Activated CD4-positive, alpha-beta T cell treated with anti-CD3 and anti-CD28 coated beads, Interleukin-2, Interleukin-4, amounts not matched to agents 100 ng/mL and 50 ng/mL, durations not matched to agents 16 hours and 8 hours (primary cell): ENCODE measurements at regions not wholly inside any gene's neighbourhood (a gene's known extent, or its start where the extent isn't known, plus 50 kb on each side); places are given as distances from the start of the nearest gene placed in this dataset.

ENCODE experiments used
- DNase-seq: peaks from one replicate; pipeline ENCODE4 v3.0.0-alpha.2; 2020; ENCODE audit warnings: low spot score

DNA sequence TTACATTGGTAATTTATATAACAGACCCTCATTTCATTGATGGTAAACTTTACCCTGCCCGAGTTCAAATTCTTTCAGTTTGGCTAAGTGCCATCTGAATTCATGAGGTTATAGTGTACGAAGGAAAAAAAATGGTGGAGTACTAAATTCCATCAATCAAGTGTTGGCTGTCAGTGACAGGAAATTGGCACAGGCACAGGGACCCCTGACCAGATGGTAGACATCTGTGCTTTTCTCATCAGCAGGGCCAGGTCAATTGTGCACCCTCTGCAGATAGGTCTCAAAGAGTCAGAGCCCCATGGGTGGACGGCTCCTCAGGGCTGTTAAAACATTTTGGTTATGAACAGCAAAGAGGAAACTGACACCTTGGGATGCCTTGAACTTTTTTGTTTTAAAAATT is 439.2 kb downstream of the SETBP1 start:
- no peak for DNase-seq

DNA sequence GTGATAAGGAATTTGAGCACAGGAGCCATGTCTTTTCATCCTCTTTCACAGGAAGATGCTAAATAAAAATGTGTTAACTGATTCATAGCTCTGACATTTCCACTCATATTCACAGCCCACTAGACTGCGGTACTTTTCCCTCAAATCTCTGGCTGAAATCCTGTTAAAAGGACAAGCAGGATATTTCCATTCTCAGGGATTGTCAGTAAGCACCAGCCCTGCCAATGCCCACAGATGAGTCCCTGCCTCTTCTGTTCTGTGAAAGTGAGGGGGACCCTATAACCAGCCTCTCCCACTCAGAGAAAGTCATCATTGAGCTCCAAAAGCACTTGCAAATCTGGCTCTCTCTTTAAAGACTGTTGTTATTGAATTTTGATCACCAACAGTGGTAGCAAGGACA is 440.5 kb downstream of the SETBP1 start:
- DNase-seq = no peak

DNA sequence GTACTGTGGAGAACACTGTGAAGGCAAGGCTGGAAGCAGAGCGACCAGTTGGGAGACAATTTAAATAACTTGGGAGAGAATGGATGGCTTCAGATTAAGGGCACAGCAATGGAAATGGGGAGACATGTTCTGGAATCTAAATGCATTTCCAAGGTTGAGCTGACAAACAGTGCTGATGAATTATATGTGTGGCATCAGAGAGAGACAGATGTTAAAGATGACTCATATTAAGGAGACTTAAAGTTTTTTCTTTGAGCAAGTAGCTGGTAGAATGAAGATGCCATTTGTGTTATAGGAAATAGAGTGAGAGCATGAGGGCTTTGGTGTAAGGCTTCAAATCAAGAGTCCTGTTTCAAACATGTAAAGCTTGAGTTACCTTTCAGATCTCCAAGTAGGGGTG is 441.8 kb downstream of the SETBP1 start:
- DNase-seq = no peak

DNA sequence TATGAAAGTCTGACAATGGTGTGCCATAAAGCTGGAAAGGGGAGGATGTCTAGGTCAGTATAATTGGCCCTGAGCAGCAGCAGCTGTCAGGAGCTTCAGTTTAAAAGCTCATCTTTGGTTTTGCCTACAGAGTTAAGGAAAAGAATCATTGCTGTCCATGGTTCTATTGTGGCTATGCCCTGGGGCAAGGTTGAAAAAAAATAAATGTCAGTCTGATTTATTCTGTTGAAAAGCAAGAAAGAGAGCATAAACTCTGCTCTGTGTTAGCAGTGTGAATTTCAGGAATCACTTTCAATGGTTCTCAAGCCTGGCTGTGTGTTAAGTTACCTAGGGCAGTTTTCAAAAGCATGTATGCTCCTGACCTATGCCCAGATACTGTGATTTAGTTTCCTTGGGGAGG is 446.7 kb downstream of the SETBP1 start:
- no peak for DNase-seq

DNA sequence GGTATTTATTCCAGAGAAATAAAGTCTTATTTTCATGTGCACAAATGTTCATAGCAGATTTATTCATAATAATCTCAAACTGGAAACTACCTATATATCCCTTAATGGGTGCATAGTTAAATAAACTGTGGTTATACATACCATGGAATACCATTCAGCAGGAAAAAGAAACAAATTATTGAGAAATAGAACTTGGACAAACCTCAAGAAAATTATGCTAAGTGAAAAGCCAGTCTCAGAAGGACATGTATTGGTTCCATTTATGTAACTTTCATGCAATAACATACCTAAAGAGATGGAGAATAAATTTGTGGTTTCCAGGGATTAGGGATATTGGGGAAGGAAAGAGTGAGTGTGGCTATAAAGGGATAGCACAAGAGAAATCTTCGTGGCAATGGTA is 452.6 kb downstream of the SETBP1 start:
- no peak for DNase-seq

DNA sequence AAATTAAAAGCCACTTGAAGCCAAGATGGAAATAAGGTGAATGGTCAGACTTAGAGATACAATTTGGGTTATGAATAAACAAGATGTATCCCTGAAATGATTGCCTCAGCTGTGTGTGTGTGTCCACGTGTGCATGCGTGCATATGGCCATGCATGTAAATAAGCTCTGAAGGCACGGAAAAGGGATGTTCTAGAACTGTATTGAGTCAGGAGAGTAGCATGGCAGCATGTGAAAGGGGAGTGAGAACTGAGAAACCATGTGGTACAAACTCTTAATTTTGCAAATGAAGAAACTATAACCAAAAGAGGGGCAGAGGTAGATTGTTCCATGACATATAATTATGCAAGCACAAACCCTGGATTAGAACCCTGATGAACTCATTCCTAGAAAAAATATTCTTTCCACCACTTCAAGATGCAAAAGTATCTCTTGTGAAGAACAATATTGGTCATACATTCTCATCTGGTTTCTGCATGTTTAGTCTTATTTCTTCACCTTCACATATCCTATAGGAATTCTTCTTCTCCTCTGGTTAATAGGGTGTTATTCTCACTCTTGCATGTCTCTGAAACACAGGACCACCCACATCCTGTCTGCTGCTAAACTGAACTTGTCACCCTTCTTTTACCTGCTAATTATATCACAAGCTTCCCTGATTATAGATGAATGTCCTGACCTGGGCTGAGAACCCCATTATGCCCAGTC is 455.8 kb downstream of the SETBP1 start:
- DNase-seq = no peak

DNA sequence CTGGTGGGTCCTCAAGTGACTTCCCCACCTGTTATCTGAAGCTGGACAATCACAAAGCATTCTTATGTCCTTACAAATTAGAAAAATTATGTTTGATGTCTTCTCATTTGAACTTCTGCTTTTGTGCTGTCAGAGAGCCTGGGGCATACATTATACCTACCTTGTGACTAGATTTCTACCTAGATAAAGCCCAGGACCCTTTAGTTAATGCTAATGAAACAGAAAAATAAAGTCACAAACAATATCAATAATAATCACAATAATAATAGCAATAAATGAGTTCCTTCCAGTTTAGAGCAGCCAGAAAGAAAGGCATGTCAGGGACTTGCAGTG is 456.4 kb downstream of the SETBP1 start:
- DNase-seq = no peak

DNA sequence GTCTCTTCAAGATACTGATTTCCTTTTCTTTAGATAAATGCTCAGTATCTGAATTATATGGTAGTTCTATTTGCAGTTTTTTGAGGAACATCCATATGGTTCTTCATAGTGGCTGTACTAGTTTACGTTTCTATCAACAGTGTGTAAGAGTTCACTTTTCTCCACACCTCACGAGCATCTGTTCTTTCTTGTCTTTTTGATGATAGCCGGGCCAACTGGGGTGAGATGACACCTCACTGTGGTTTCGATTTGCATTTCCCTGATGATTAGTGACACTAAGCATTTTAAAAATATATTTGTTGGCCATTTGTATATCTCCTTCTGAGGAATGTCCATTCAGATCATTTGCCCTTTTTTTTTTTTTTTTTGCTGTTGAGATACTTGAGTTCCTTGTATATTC is 458.8 kb downstream of the SETBP1 start:
- DNase-seq = no peak

DNA sequence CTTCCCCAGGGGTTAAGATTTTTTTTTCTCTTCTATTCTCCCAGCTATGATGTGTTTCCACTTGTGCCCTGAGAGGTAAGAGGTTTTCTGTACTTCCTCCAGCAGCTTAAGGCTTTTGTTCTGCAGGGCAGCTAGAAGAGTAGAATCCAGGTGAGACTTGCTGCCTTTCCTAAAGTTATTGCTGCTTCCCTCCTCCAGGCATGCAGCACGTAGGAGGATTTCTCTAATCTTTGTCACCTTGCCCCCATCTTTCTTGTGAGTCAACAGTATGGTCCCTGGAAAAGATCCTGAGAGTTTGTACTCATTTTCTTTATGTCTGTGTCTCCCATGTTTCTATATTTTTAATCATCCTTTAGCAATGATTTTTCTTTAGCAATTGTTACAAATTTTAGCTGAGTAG is 462.2 kb downstream of the SETBP1 start:
- DNase-seq = no peak

DNA sequence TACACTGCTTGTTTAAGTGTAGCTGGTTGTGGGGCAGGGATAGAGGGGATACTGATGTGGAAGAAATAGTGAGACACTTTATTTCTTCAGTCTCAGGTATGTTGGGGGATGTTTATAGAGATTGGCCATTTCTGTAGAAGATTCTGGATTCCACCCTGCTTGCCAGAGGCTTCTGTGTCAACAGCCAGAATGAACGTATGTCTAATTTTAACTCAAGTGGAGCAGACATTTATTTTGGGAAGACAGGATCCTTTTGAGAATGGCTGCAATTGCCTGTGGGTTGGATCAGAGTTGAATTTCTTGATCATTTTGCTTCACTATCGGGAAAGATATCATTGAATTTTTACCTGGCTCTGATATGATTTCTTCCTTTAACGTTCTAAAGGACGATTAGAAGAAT is 465.6 kb upstream of the SLC14A2 start:
- DNase-seq = no peak

DNA sequence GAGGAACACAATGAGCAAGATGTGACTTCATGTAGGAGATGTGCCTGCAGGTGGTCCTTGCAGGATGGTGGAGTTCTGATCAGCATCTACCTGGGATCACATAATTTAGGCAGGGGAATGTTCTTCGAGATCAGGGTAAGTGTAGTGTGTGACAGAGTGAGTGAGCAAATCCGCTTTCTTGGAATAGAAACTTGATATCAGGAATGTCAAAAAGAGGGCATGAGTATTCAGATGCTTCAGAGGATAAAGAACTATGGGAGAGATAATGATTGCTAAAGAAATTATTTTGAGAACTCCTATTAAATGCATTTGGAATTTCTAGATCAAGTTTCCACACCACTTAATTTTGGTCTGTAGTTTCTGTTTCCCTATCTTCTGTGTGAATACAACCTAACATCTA is 463.6 kb upstream of the SLC14A2 start:
- no peak for DNase-seq

DNA sequence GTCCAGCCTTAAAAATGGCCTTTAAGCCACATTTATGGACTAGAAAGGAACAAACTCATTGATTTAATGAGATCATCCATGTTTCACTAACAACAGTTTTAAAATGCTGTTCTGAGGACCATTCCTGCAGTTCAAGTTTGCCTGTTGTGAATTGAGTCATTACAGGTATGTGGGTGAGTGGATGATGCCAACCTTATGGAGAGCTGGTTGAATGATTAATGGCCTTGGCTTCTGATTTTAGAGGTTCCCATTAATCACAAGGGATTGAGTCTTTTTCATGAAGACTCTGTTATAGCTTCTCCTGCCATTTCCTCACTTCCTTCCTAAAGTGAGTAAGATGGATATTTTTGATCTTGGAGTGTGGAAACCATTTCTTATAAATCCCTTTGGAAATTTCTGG is 459.8 kb upstream of the SLC14A2 start:
- DNase-seq = no peak

DNA sequence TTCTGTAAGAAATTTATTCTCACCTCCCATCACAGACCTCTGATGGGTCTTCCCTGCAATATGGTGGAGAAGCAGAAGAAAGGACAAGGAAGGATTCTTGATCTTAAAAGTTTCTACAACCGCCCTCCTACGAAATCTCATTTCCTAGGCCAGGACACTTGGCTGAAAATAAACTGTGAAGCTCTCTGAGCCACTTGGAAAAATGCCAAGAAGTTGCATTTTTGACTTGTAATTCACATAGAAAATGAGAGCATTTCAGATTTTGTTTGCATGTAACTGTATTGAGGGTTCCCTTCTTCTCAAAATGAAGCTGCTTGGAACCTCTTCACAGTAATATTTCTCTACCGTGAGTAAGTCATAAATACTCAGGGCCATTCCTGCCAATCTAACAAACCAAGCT is 458.3 kb upstream of the SLC14A2 start:
- no peak for DNase-seq

DNA sequence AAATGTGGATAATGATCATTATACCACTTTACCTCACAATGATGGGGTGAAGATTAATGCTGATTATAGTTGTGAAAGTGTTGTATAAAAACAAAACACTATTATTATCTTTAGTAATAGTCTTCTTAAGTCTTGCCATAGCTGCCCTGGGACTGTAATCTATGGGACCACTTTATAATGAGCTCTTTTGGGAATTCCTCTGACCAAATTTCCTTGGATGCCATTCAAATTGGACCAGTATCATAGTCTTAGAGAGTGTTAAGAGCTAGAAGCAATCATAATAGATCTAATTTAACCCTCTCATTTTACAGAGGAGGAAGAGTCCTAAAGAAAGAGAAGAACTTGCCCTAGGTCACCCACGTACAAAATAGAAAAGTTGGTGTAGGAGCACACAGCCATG is 457.7 kb upstream of the SLC14A2 start:
- DNase-seq = no peak

DNA sequence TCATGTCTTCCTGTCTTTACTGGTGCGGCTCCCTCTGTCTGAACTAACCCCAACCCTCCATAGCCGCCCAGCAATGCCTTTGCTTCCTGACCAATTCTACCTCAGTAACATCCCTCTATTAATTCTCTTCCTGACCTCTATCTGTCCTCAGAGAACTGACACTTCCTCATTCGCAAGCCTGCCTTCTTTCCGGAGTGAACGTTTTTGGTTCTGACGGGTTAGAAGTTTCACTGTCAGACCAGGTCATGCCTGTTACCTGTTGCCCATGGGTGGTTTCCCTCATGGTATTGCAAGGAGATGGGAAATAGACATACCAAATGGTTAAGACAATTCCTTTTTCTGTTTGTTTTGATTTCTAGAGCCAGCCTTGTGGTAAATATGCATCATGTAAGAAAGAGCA is 453.4 kb upstream of the SLC14A2 start:
- no peak for DNase-seq

DNA sequence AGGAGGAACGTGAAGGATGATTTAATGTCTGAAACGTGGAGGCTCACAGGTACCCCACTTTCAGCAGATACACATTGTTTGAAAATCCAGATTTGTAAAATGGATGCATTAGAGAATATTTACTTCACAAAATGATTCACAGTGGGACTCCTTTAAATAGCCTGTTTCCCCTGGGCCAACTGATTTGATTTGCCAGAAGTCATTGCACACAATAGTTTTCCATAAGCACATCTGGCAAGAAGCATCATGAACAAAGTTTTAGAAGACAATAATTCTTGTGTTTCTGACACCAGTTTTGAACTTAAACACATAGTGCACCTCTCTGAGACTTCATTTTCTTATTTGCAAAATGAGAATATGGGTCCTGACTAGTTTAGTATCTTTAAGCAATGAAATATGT is 451.4 kb upstream of the SLC14A2 start:
- DNase-seq = no peak

DNA sequence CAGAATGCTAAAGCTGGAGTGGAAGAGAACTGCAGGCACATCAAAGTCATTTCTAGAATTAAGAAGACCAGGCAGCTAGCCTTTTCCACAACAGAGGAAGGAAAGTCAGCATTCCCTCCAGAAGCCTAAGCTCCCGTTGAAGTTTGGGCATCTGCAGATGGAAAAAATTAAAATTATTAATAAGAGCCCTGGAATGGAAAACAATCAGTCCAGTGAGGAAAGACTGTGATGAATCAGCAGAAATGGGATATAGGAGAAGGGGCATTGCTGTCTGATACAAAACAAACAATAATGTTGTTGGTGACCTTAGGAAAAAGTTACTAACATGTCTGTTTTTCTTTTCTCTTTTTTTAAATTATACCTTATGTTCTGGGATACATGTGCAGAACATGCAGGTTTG is 450.7 kb upstream of the SLC14A2 start:
- no peak for DNase-seq

DNA sequence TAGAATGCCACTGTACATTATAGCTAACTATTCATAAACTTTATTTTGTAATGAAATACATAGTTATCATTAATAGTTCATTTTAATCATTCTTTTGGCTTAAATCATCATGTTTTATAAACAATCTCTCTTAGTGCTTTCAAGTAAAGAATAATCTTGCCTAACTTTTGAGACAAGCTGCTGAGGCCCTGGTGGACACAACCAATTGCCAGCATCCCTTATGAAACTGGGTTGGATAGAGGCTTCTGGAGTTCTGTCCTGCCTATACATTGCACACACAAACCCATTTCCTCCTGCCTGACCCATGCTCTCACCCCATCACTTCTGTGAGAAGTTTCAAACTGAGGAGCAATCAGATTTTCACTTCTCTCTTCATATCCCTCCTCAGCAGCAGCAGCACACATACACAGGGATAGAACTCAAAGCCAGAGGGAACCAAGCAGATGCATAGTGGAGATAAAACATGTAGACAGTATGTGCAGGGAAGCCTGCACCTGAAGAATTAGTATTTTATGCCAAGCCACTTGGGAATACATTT is 450.0 kb upstream of the SLC14A2 start:
- DNase-seq = no peak

DNA sequence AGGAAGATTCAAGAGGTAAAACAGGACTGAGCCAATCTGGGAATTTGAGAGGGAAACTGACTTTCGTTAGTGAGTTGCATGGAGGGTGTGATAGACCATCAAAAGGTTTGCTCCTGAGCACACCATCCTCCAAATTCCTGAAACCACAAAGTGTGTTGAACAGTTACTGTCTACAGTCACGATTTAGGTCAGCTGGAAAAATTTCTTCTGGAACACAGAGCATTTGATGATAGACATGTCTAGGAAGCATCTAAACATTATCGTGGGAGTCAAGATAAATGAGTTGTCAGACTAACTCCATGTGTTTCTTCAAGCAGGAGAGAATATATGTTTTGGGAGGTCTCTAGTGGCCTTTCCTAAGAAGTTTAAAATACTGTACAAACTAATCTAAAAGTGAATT is 449.4 kb upstream of the SLC14A2 start:
- no peak for DNase-seq

DNA sequence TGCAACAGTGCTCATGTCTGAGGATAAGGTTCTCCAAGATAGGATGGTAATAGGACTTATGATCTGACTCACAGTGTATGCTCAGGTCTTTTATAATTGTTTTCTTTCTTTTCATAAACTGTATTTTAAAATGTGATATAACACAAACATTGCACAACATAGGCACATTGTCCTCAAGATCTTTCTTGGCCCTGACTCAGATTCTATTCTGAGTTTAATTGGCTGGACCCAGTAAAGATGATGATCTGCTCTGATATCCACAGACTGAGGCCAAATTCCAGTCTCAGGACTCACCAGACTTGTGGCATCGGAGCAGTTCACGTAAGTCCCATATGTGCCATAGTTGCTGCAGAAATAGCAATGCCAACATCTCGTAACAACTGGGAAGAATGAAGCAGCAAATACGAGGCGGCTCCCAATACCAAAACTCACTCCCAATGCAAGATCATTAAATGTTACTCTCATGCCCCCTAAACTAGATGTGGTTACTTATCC is 448.9 kb upstream of the SLC14A2 start:
- DNase-seq = no peak

DNA sequence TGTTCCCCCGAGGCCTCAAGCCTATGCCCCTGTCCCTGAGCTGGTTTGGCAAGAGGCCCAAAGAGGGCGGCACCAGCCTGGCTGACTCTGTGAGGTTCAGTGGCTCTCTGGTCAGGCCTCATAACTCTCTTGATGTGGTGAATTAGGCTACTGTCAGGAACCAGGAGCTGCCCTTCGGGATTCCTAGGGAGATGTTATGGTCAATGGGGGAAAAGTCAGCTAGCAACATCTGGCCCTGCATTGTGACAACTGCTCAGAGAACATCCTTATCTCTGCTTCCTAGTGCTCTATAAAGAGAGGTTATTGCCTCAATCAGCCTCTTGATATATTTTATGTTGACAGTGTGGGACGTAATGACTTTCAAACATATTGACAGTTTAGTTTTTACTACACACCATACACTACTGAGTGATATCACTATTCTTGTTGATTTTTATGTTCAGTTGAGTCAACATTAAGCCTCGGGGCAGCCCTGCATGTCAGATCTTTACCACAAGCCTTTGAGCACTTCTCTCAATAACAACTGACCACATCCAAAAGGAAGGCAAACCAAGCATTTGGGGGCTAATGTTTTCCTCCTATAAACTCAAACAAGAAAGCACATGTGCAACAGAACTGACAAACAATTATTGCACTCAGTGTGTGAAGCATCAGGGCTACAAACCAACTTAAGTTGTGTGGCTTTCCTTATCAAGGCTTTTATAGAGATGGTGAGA is 448.3 kb upstream of the SLC14A2 start:
- DNase-seq = no peak

DNA sequence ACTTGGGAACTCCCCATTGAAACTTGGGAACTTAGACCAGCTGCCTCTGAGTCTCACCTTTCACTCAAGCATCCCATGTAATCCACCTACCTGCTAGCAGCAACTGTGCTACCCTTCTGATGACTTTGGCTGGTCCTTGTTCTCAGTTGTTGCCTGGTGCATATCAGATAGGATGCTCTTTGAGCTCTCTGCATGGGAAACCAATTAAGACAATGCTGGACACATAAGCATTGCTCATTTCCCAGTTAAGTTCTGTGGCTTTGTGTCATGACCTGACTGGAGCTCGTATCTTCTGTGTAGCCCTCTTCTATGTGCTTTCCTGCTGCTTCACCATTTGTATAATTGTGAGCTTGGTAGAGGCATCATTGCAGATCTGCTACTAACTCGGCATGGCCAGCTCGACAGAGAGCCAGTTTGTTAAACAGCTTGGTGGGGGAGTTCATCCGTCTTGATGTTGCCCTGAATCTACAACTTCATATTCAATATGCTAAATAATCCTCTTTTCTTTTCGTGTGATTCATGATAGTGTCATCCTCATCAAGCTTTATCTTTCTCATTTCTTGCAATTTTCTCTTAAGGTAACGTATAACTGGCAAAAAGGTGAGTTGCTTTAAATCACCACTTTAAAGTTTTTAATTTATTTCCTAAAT is 447.5 kb upstream of the SLC14A2 start:
- DNase-seq = no peak

DNA sequence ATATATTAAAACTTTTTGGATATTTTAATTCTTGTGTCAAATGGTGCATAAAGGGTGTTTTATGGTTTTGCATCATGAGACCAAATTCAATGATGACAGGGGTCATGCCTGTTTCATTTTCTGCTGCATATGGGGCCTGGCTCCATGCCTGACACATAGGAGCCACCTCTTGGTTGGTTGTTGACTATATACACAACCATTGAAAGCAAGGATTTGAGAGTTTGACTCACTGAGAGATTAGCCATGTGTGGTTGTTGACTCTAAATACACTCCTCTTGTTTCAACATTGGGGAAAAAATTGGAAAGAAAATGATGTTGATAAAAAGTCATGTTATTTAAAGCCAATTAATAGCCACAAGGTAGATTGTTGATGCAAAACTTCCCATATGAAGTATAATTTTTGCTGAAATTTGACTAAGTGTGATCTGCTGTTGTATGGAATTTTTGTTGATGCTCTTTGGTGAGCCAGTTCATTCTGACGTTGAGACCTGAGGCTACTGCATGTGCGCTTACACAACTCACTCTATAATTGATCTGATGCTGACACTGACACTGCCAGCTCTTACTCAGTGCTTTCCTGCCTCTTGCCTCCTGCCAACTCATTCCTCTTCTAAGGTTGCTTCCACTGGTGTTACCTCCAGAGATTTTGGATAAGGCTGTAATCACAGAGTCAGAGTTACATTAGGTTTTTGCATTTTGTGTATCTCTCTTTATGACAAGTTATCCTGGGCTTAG is 446.2 kb upstream of the SLC14A2 start:
- no peak for DNase-seq
